NOMO-1 treated with dmso at 0.1 percent for 144 hours (cell line): ENCODE measurements at regions not wholly inside any gene's neighbourhood (a gene's known extent, or its start where the extent isn't known, plus 50 kb on each side); places are given as distances from the start of the nearest gene placed in this dataset.
"Not testable (repeated sequence)": the region's sequence is repeated elsewhere in the genome, so short reads cannot be mapped to it uniquely, and the experiment has no call there.

ENCODE experiments used
- DNase-seq: peaks from one replicate; lab custom pipeline; 2025; ENCODE audit not compliant: unreplicated experiment; lab: John Stamatoyannopoulos, UW

GRCh38 chr21:25273959-25274358 is 333.3 kb downstream of the MRPL39 start:
- no peak for DNase-seq

- no peak for DNase-seq
Measured at GRCh38 chr21:25254491-25255174, 352.6 kb downstream of the MRPL39 start.

- no peak for DNase-seq
Measured at GRCh38 chr21:25246546-25246945, 360.7 kb downstream of the MRPL39 start.

- no peak for DNase-seq
Measured at GRCh38 chr21:25244735-25245134, 362.5 kb downstream of the MRPL39 start.

GRCh38 chr21:25243808-25244207 is 363.5 kb downstream of the MRPL39 start:
- no peak for DNase-seq

GRCh38 chr21:25240974-25241373 is 366.3 kb downstream of the MRPL39 start:
- no peak for DNase-seq

GRCh38 chr21:25234857-25235801 is 372.2 kb downstream of the MRPL39 start:
- no peak for DNase-seq

- DNase-seq: no peak
Measured at GRCh38 chr21:25220954-25221353, 386.3 kb downstream of the MRPL39 start.

- DNase-seq: no peak
Measured at GRCh38 chr21:25220169-25220568, 387.1 kb downstream of the MRPL39 start.

GRCh38 chr21:25215698-25216384 is 391.4 kb downstream of the MRPL39 start:
- no peak for DNase-seq

- DNase-seq: no peak
Measured at GRCh38 chr21:25214676-25215075, 392.6 kb downstream of the MRPL39 start.

- no peak for DNase-seq
Measured at GRCh38 chr21:25199944-25200343, 407.3 kb downstream of the MRPL39 start.

GRCh38 chr21:25191141-25191540 is 416.1 kb downstream of the MRPL39 start:
- DNase-seq: no peak

GRCh38 chr21:25189497-25189896 is 417.8 kb downstream of the MRPL39 start:
- no peak for DNase-seq

GRCh38 chr21:25188677-25189079 is 418.6 kb downstream of the MRPL39 start:
- DNase-seq: no peak

- DNase-seq: no peak
Measured at GRCh38 chr21:25186273-25186672, 421.0 kb downstream of the MRPL39 start.

GRCh38 chr21:25183577-25183976 is 423.7 kb downstream of the MRPL39 start:
- no peak for DNase-seq

- not testable (repeated sequence) for DNase-seq
Measured at GRCh38 chr21:25181690-25182089, 425.6 kb downstream of the MRPL39 start.

GRCh38 chr21:25179116-25179515 is 428.2 kb downstream of the MRPL39 start:
- peak; percentile 10 for DNase-seq

- peak; percentile 4 for DNase-seq
Measured at GRCh38 chr21:25176637-25177412, 430.5 kb downstream of the MRPL39 start.

GRCh38 chr21:25175938-25176337 is 431.3 kb downstream of the MRPL39 start:
- DNase-seq: no peak
